Left lung (tissue), 4 donors: ENCODE measurements at regions not wholly inside any gene's neighbourhood (a gene's known extent, or its start where the extent isn't known, plus 50 kb on each side); places are given as distances from the start of the nearest gene placed in this dataset.

Experiments used
- ATAC-seq: fragments of 200-7000 bp; cut with Tn5 transposase; one replicate; pipeline ENCODE4 v1.9.1; 2020; ENCODE audit warnings: moderate library complexity
- DNase-seq, 4 donors: peaks; one replicate each; pipeline ENCODE4 v3.0.0-alpha.2; 2013 to 2020
- H3K27ac ChIP-seq, 2 donors: fragments of 200-600 bp; sonication (generic) in 1 of 2; one replicate each; pipeline versions ENCODE4 v1.5.0 to v1.8.0; 2020 to 2021
- H3K27me3 ChIP-seq, 2 donors: fragments of 200-600 bp; sonication (generic) in 1 of 2; one replicate each; pipeline versions ENCODE4 v1.5.0 to v1.8.0; 2020 to 2021
- H3K36me3 ChIP-seq, 2 donors: fragments of 200-600 bp; sonication (generic) in 1 of 2; one replicate each; pipeline versions ENCODE4 v1.5.0 to v1.8.0; 2020 to 2021
- H3K4me1 ChIP-seq, 2 donors: fragments of 200-600 bp; one replicate each; pipeline ENCODE4 v1.8.0; 2021
- H3K4me3 ChIP-seq, 2 donors: fragments of 200-600 bp; sonication (generic) in 1 of 2; one replicate each; pipeline versions ENCODE4 v1.5.0 to v1.8.0; 2020 to 2021; ENCODE audit warnings: mild to moderate bottlenecking in 1 of 2
- H3K9me3 ChIP-seq, 2 donors: fragments of 200-600 bp; sonication (generic) in 1 of 2; one replicate each; pipeline versions ENCODE4 v1.5.0 to v1.8.0; 2020 to 2021
- intact Hi-C, 2 donors: fragments of 100-400 bp; cut with DNase I; formaldehyde crosslinking; loops; one replicate each; pipeline versions ENCODE4 v1.11.2 to v1.14.2; 2022
- TF ChIP-seq, protein P1 (sequence below), 2 donors: fragments of 200-600 bp; sonication (generic) in 1 of 2; IDR thresholded peaks; one replicate each; pipeline versions ENCODE4 v1.5.0 to v1.8.0; 2021; ENCODE audit warnings: antibody characterized with exemption in 2 of 2
- donor health status: DM: no; HTN: yes; CAD: no.
- donor health status: DM: no; HTN: no; CAD: no.

DNA sequence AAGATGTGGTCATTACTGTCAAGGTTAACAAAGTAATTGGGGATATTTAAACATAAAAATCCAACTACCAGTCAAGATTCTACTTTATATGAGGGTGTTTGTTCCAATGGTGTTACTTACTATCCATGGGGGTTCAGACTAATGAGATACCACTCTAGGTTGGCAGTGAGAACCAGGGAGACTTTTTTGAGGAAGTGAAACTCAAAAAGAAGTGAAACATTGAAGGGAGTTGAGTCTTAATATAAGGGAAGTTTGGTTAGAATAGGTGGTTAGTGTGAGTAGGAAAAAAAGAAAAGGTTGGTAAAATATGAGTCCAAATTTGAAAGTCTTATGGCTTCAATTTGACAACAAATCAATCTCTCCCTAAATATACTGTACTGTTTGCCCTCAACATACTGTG, 123.6 kb upstream of the ANK3 start:
- DNase-seq (no peak), ATAC-seq (no peak)
- Histone ChIP-seq H3K27me3 (no peaks in the 10 kb centered on the region), H3K4me3 (no peak overlapping the region), H3K4me1 (no peaks in the 10 kb centered on the region), H3K36me3 (no peaks in the 10 kb centered on the region), H3K9me3 (no peaks in the 10 kb centered on the region), H3K27ac (no peak overlapping the region)
- intact Hi-C loops: no loop called here
- TF ChIP-seq, protein P1, sequence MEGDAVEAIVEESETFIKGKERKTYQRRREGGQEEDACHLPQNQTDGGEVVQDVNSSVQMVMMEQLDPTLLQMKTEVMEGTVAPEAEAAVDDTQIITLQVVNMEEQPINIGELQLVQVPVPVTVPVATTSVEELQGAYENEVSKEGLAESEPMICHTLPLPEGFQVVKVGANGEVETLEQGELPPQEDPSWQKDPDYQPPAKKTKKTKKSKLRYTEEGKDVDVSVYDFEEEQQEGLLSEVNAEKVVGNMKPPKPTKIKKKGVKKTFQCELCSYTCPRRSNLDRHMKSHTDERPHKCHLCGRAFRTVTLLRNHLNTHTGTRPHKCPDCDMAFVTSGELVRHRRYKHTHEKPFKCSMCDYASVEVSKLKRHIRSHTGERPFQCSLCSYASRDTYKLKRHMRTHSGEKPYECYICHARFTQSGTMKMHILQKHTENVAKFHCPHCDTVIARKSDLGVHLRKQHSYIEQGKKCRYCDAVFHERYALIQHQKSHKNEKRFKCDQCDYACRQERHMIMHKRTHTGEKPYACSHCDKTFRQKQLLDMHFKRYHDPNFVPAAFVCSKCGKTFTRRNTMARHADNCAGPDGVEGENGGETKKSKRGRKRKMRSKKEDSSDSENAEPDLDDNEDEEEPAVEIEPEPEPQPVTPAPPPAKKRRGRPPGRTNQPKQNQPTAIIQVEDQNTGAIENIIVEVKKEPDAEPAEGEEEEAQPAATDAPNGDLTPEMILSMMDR (IDR thresholded peaks at IDR 0.05): no peak

DNA sequence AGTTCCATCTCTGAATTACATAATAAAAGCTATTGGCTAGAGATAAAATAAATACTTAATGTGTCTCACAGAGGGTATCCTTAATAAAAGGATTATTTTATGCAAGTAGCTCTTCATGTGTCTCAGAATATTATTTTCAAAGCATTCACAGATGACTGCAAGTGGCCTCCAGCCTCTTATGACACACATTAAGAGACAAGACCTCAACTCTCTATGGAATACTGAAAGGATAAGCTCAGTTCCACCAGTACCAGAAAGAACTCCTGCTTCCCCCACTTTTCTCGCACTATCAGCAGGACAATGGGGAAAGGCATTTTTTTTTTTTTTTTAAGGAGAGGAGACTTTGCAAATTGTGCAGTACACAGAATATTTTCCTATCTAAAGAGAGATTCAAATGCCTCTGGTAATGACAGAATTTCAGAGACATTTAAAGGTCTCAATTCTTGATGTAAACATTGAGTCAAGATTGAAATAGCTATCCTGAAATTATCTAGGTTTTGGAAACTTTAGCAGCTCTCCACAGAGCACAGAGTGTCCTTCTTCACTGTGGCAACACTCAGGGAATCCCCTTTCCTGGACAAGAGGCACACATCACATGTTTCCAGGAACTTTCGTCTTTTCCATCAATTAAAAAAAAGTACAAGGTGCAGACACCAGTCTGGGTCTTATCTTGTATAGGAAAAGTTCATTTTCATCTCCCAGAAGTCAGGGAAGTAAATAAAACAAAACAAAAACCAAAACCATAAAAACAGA, 122.0 kb upstream of the ANK3 start:
- Histone ChIP-seq H3K9me3 (no peaks in the 10 kb centered on the region), H3K4me3 (no peak overlapping the region), H3K27me3 (no peaks in the 10 kb centered on the region), H3K4me1 (no peaks in the 10 kb centered on the region), H3K36me3 (no peaks in the 10 kb centered on the region), H3K27ac (no peak overlapping the region)
- TF ChIP-seq, protein P1 (IDR thresholded peaks at IDR 0.05): no peak
- DNase-seq (no peak), ATAC-seq (no peak)
- intact Hi-C loops: no loop called here

DNA sequence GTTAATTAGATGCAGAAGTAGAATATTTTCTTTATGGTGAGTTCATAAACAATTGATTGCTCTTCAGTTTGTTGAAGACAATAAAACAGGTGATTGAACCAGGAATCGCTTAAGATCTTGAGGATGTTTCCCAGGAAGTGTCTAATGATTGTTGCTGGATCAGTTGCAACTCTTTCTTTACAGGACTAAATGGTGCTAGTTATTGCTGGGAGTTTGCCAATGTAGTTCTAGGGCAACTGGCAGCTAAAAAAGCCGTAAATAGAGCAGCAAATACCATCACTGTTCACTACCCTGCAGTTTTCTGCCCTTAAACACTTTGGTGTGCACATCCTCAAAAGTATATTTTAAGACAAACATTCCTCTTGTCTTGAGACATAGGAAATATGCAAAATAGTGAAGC, 119.2 kb upstream of the ANK3 start:
- Histone ChIP-seq H3K4me1 (no peaks in the 10 kb centered on the region), H3K27me3 (no peaks in the 10 kb centered on the region), H3K36me3 (no peaks in the 10 kb centered on the region), H3K9me3 (no peaks in the 10 kb centered on the region), H3K4me3 (no peak overlapping the region), H3K27ac (no peak overlapping the region)
- ATAC-seq: no peak
- intact Hi-C loops: no loop called here
- DNase-seq: no peak
- TF ChIP-seq, protein P1 (IDR thresholded peaks at IDR 0.05): no peak

DNA sequence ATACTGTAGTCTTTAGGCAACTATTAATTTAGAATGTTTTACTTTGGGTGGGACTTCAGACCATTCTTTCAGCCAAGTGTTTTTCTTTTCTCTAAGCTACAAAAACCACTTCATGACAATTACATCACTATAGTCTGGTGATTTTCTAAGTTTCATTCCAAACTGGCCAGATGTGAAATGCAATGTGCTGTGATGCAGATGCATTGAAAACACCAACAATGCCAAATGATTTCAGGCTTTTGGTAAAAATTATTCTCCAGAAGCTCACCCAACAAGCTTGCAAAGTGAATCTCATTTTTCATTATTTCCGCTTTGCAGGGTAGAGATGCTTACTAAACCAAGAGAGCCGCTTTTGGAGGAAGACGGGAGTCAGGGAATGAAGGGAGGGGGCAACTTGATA, 118.4 kb upstream of the ANK3 start:
- Histone ChIP-seq H3K27ac (no peak overlapping the region), H3K4me1 (no peaks in the 10 kb centered on the region), H3K4me3 (no peak overlapping the region), H3K27me3 (no peaks in the 10 kb centered on the region), H3K36me3 (no peaks in the 10 kb centered on the region), H3K9me3 (no peaks in the 10 kb centered on the region)
- TF ChIP-seq, protein P1 (IDR thresholded peaks at IDR 0.05): no peak
- DNase-seq (peak in 1 of 4 donors; percentile 6), ATAC-seq (no peak)
- intact Hi-C loops: no loop called here

DNA sequence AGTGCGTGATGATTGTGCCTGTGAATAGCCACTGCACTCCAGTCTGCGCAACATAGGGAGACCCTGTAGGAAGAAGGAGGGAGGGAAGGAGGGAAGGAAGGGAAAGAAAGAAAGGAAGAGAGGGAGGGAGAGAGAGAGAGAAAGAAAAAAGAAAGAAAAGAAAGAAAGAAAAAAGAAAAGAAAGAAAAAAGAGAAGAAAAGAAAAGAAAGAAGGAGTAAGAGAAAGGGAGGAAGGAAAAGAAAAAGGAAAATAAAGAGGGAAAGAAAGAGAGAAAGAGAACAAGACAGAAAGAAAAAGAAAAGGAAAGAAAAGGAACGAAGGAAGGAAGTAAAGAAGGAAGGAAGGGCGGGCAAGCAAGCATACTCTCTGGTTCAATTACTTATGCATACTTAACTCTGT, 112.9 kb upstream of the ANK3 start:
- DNase-seq (no peak), ATAC-seq (no peak)
- TF ChIP-seq, protein P1 (IDR thresholded peaks at IDR 0.05): no peak
- intact Hi-C loops: no loop called here
- Histone ChIP-seq H3K4me3 (no peak overlapping the region), H3K27ac (no peak overlapping the region), H3K27me3 (no peaks in the 10 kb centered on the region), H3K36me3 (no peaks in the 10 kb centered on the region), H3K9me3 (no peaks in the 10 kb centered on the region), H3K4me1 (no peaks in the 10 kb centered on the region)
